ENCODE measurements at regions not wholly inside any gene's neighbourhood (a gene's known extent, or its start where the extent isn't known, plus 50 kb on each side); places are given as distances from the start of the nearest gene placed in this dataset.

DNA sequence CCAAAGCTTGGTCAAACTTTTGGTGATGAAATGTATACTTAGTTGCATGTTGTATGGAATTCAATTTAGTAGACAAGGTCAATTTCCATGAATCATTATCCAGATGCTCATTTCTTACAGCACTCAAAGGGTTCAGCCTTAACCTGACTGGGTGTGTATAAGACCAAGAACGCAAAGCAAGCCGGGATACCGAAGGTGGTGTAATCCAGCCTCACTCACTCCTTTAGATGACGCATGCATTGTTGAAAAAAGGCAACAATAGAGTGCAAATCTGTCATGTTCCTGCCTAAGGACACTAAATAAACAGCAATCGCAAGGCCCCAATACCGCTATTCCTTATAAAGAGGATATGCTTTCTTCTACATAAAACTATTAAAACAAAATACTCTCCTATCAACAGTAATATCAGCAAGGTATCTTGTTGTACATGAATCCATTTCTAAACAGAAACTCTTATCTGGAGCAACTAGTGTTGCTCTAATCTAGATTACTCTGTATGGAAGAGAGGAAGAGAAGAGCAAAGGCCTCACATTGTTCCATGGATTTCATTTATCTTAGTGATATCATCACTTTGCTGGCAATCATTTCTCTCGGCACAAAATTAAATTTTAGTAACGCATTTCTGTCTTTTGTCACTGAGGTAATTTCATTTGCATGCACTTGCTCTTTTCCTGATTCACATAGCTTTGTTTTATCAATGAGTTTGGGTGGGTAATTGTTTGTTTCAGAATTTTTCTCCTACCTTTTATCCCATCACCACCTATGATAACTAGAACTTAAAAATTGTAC, 96.2 kb downstream of the PLK2 start:
- no peak overlapping the region for H3K27ac ChIP-seq (ENCODE audit: low read depth, low read length)
- no peak for DNase-seq
- CTCF ChIA-PET = no interaction called here

DNA sequence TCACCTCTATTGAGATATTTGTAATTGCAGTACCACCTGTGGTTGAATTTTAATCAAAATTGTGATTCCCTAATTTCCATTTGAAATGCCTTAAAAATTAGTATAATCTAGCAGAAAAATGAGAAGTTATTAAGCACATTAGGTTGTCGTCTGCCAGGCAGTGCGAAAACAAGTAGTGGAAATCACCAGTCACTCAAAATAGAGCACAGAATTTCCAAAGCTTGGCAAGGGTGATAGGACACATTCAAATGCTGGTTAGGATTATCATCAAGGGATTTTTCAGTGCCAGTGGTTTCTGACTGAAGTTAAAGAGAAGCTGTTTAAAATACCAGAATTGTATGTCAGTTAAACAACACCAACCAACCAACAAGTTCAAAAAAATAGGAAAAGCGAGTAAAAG, 97.8 kb downstream of the PLK2 start:
- H3K9me3 ChIP-seq (ENCODE audit: low read length) = no peaks in the 10 kb centered on the region
- Mint-ChIP-seq H3K27ac (no peak overlapping the region), H3K9me3 (peaks cover 0 to 3% (median 0%) of the 10 kb centered on the region in 5 donors), H3K4me1 (no peaks in the 10 kb centered on the region), H3K36me3 (no peaks in the 10 kb centered on the region), H3K27me3 (peaks cover 0 to 4% of the 10 kb centered on the region in 2 donors), H3K4me3 (no peak overlapping the region)
- DNase-seq = no peak
- H3K27ac ChIP-seq (ENCODE audit: low read depth, low read length) = no peak overlapping the region
- no peaks in the 10 kb centered on the region for H3K36me3 ChIP-seq (ENCODE audit: insufficient read depth, low read length)
- ChIA-PET POLR2A (no interaction called here), CTCF (no interaction called here)
- no peaks in the 10 kb centered on the region for H3K4me1 ChIP-seq (ENCODE audit: insufficient read depth, low read length)
- no peak overlapping the region for H3K4me3 ChIP-seq (ENCODE audit: low read length)
- H3K27me3 ChIP-seq (ENCODE audit: insufficient read depth, low read length, poor library complexity, severe bottlenecking) = no peaks in the 10 kb centered on the region

More for the DNA sequence above, 96.2 kb downstream of the PLK2 start:
- Mint-ChIP-seq H3K9me3 (peaks cover 0 to 3% (median 0%) of the 10 kb centered on the region in 5 donors), H3K36me3 (no peaks in the 10 kb centered on the region), H3K27ac (no peak overlapping the region), H3K4me3 (no peak overlapping the region), H3K4me1 (no peaks in the 10 kb centered on the region), H3K27me3 (no peaks in the 10 kb centered on the region)
- Histone ChIP-seq H3K4me3 (ENCODE audit: low read length) (no peak overlapping the region), H3K4me1 (ENCODE audit: insufficient read depth, low read length) (no peaks in the 10 kb centered on the region), H3K36me3 (ENCODE audit: insufficient read depth, low read length) (no peaks in the 10 kb centered on the region), H3K27me3 (ENCODE audit: insufficient read depth, low read length, poor library complexity, severe bottlenecking) (no peaks in the 10 kb centered on the region), H3K9me3 (ENCODE audit: low read length) (no peaks in the 10 kb centered on the region)
- POLR2A ChIA-PET = no interaction called here

DNA sequence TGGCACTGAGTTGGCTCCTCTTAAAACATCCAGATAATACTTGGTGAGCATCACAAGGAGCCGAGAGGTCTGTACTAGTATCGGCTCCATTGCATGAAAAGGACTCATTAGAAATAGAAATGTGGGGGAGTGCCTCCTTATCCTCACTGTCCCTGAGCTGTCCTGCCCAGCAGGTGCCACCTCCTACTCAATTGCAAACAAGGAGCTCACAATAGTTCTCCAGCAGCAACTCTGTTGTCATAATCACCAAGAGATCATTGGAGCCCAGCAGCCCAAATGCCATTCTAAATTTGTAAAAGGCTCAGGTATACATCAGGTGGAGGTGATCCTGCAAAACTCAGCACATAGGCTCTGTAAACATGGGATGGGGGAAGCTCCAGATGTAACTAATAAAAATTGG, 99.1 kb downstream of the PLK2 start:
- Mint-ChIP-seq H3K27me3 (peaks cover 0 to 4% of the 10 kb centered on the region in 2 donors), H3K9me3 (peaks cover 0 to 2% (median 0%) of the 10 kb centered on the region in 5 donors), H3K36me3 (no peaks in the 10 kb centered on the region), H3K4me1 (no peaks in the 10 kb centered on the region), H3K4me3 (no peak overlapping the region), H3K27ac (no peak overlapping the region)
- Histone ChIP-seq H3K27me3 (ENCODE audit: insufficient read depth, low read length, poor library complexity, severe bottlenecking) (no peaks in the 10 kb centered on the region), H3K4me3 (ENCODE audit: low read length) (no peak overlapping the region), H3K27ac (ENCODE audit: low read depth, low read length) (no peak overlapping the region), H3K36me3 (ENCODE audit: insufficient read depth, low read length) (no peaks in the 10 kb centered on the region), H3K9me3 (ENCODE audit: low read length) (no peaks in the 10 kb centered on the region), H3K4me1 (ENCODE audit: insufficient read depth, low read length) (no peaks in the 10 kb centered on the region)
- ChIA-PET CTCF (no interaction called here), POLR2A (no interaction called here)
- no peak for DNase-seq

DNA sequence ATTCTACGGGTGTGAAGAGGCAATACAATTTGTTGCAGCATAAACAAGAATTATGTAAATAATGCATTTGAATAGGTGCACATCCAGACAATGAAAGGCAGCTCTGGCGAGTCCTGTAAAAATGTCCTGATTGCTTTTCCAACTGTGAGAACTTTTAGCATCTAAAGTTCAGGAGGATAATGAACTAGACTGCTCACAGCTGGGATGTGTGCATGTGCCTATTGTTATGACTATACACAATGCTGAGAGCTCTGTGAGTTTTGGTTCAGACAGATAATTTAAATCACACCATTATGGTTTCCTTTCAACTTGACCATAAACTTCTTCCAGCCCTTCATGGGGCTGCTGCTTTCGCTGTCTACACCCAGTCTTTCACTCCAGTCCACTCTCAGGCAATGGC, 99.9 kb downstream of the PLK2 start:
- CTCF ChIA-PET = no interaction called here
- Mint-ChIP-seq H3K4me3 (no peak overlapping the region), H3K36me3 (no peaks in the 10 kb centered on the region)

DNA sequence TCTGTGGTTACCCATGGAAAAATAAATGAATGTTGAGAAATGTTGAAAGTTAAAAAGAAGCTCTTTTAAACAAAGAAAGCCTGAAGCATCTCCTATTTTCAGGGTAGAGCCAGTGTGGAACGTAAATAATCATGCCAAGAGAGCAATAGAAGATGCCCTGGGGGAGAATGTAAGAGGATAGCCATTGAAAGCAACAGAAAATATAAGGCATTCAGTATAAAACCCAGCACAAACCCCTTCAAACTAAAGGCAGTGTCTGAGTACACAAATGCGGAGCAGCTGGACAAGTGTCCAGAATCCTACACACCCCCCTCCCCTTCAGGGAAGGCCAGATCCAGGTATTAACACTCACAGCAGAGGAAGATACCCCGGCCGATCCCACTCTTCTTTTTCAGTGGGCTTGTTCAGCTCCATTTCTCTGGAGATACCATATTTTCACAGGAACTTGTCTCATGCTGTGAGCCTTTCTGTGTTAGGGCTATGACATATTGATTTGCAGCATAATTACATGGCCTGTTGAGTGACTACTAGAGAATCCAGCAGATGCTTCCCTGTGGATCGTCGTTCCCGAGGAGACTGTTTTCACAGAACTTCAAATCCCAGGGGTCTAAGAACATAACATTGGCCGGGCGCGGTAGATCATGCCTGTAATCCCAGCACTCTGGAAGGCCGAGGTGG, 101.2 kb downstream of the PLK2 start:
- H3K4me3 ChIP-seq (ENCODE audit: low read length) = no peak overlapping the region
- no peaks in the 10 kb centered on the region for H3K9me3 ChIP-seq (ENCODE audit: low read length)
- H3K27ac ChIP-seq (ENCODE audit: low read depth, low read length) = no peak overlapping the region
- Mint-ChIP-seq H3K36me3 (no peaks in the 10 kb centered on the region), H3K27me3 (peaks cover under 1 to 4% of the 10 kb centered on the region in 2 donors), H3K9me3 (peaks cover 0 to 2% (median 0%) of the 10 kb centered on the region in 5 donors), H3K4me3 (no peak overlapping the region), H3K4me1 (no peaks in the 10 kb centered on the region), H3K27ac (no peak overlapping the region)
- ChIA-PET CTCF (no interaction called here), POLR2A (no interaction called here)
- DNase-seq = no peak
- H3K36me3 ChIP-seq (ENCODE audit: insufficient read depth, low read length) = no peaks in the 10 kb centered on the region
- no peaks in the 10 kb centered on the region for H3K4me1 ChIP-seq (ENCODE audit: insufficient read depth, low read length)
- no peaks in the 10 kb centered on the region for H3K27me3 ChIP-seq (ENCODE audit: insufficient read depth, low read length, poor library complexity, severe bottlenecking)

More for the DNA sequence above, 99.9 kb downstream of the PLK2 start:
- no peaks in the 10 kb centered on the region for H3K36me3 ChIP-seq (ENCODE audit: insufficient read depth, low read length)
- DNase-seq = no peak
- H3K9me3 ChIP-seq (ENCODE audit: low read length) = no peaks in the 10 kb centered on the region
- H3K27ac ChIP-seq (ENCODE audit: low read depth, low read length) = no peak overlapping the region
- Mint-ChIP-seq H3K27me3 (peaks cover 0 to 4% of the 10 kb centered on the region in 2 donors), H3K4me1 (no peaks in the 10 kb centered on the region), H3K27ac (no peak overlapping the region), H3K9me3 (peaks cover 0 to 2% (median 0%) of the 10 kb centered on the region in 5 donors)
- no peaks in the 10 kb centered on the region for H3K27me3 ChIP-seq (ENCODE audit: insufficient read depth, low read length, poor library complexity, severe bottlenecking)
- H3K4me1 ChIP-seq (ENCODE audit: insufficient read depth, low read length) = no peaks in the 10 kb centered on the region
- no peak overlapping the region for H3K4me3 ChIP-seq (ENCODE audit: low read length)
- POLR2A ChIA-PET = no interaction called here

DNA sequence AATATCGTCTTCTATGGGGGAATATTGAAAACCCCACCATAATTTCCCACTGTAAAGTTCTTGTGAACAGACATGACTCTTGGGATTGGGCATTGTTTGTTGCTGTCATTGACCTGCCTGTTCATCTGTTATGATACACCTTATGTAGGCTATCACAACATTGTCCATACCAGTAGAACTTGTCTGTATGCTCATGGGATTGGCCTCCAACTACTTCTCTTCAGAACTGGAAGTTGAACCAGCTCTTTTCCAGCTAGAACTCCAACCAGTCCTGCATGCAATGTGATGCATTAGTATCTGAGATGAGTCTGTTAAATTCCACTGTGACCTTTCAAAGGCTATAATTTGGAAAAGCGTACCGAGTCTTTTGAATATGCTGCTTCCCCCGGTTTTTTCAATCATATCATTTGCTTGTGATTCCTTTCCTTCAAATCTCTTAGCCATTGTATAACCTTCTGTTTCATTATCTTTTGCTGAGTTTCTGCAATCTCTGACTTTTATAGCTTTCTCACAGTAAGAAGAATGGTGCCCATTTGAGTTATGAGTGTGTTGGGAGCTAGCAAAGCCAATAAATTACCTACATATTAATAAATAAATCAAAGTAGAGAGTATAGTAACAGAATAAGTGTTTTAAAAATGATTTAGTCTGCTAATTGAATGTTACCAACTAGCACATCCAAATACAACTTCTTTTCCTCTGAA, 101.9 kb downstream of the PLK2 start:
- no peaks in the 10 kb centered on the region for H3K36me3 Mint-ChIP-seq
- no peaks in the 10 kb centered on the region for H3K27me3 ChIP-seq (ENCODE audit: insufficient read depth, low read length, poor library complexity, severe bottlenecking)
- H3K36me3 ChIP-seq (ENCODE audit: insufficient read depth, low read length) = no peaks in the 10 kb centered on the region
- ChIA-PET POLR2A (no interaction called here), CTCF (no interaction called here)
- no peaks in the 10 kb centered on the region for H3K4me1 ChIP-seq (ENCODE audit: insufficient read depth, low read length)
- H3K4me3 Mint-ChIP-seq = no peak overlapping the region
- peaks cover 3 to 4% of the 10 kb centered on the region in 2 donors for H3K27me3 Mint-ChIP-seq
- peaks cover 0 to 2% (median 0%) of the 10 kb centered on the region in 5 donors for H3K9me3 Mint-ChIP-seq
- H3K9me3 ChIP-seq (ENCODE audit: low read length) = no peaks in the 10 kb centered on the region
- DNase-seq = no peak
- H3K27ac Mint-ChIP-seq = no peak overlapping the region
- no peaks in the 10 kb centered on the region for H3K4me1 Mint-ChIP-seq
- no peak overlapping the region for H3K4me3 ChIP-seq (ENCODE audit: low read length)
- no peak overlapping the region for H3K27ac ChIP-seq (ENCODE audit: low read depth, low read length)

DNA sequence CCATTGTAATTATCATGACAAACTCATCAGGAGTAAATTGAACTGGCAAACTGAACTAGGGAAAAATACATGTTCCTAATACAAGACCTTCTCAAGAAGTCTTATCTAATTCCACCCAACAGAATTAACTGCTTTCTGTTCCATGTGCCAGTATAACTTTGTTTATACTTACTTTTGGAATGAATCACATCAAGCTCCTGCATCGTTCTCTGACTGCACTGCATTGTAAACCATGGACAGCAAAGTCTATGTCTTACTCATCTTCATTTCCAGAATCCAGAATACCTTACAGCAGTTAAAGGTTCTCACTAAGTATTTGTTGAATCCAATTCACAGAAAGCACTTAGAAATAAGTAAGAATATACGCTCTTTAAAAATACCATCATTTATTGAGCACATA, 102.8 kb downstream of the PLK2 start:
- ChIA-PET POLR2A (no interaction called here), CTCF (no interaction called here)
- no peak overlapping the region for H3K27ac ChIP-seq (ENCODE audit: low read depth, low read length)
- no peak overlapping the region for H3K4me3 Mint-ChIP-seq
- H3K4me1 Mint-ChIP-seq = no peaks in the 10 kb centered on the region
- H3K36me3 ChIP-seq (ENCODE audit: insufficient read depth, low read length) = no peaks in the 10 kb centered on the region
- H3K9me3 ChIP-seq (ENCODE audit: low read length) = no peaks in the 10 kb centered on the region
- no peaks in the 10 kb centered on the region for H3K36me3 Mint-ChIP-seq
- H3K27ac Mint-ChIP-seq = no peak overlapping the region
- no peaks in the 10 kb centered on the region for H3K27me3 ChIP-seq (ENCODE audit: insufficient read depth, low read length, poor library complexity, severe bottlenecking)
- no peaks in the 10 kb centered on the region for H3K4me1 ChIP-seq (ENCODE audit: insufficient read depth, low read length)
- H3K9me3 Mint-ChIP-seq = peaks cover 0 to 2% (median 0%) of the 10 kb centered on the region in 5 donors
- no peak overlapping the region for H3K4me3 ChIP-seq (ENCODE audit: low read length)
- peaks cover 3 to 4% of the 10 kb centered on the region in 2 donors for H3K27me3 Mint-ChIP-seq
- DNase-seq = no peak

DNA sequence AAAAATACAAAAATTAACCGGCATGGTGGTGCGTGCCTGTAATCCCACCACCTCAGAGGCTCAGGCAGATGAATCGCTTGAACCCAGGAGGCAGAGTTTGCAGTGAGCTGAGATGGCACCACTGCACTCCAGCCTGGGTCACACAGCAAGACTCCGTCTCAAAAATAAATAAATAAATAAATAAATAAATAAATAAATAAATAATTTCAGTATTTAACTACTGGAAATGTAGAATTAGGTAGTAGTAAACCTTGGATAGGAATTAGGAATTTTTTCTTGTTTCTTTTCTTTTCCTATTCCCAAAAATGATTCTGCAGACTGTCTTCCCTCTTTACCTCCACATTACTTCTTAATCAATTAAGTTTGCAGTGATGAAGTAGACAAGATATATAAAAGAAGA, 103.2 kb downstream of the PLK2 start:
- Histone ChIP-seq H3K27me3 (ENCODE audit: insufficient read depth, low read length, poor library complexity, severe bottlenecking) (no peaks in the 10 kb centered on the region), H3K4me1 (ENCODE audit: insufficient read depth, low read length) (no peaks in the 10 kb centered on the region), H3K36me3 (ENCODE audit: insufficient read depth, low read length) (no peaks in the 10 kb centered on the region), H3K27ac (ENCODE audit: low read depth, low read length) (no peak overlapping the region), H3K4me3 (ENCODE audit: low read length) (no peak overlapping the region), H3K9me3 (ENCODE audit: low read length) (no peaks in the 10 kb centered on the region)
- peaks cover 0 to 2% (median 0%) of the 10 kb centered on the region in 5 donors for H3K9me3 Mint-ChIP-seq
- DNase-seq = no peak
- POLR2A ChIA-PET = no interaction called here
- CTCF ChIA-PET = no interaction called here
- H3K27me3 Mint-ChIP-seq = peaks cover 3 to 4% of the 10 kb centered on the region in 2 donors
- no peaks in the 10 kb centered on the region for H3K36me3 Mint-ChIP-seq
- no peak overlapping the region for H3K27ac Mint-ChIP-seq
- H3K4me3 Mint-ChIP-seq = no peak overlapping the region
- H3K4me1 Mint-ChIP-seq = no peaks in the 10 kb centered on the region

Data from CD8-positive, alpha-beta memory T cell (primary cell).